HepG2 (cell line): ENCODE measurements at regions not wholly inside any gene's neighbourhood (a gene's known extent, or its start where the extent isn't known, plus 50 kb on each side); places are given as distances from the start of the nearest gene placed in this dataset.

ENCODE experiments used
- ATAC-seq: fragments of 200-7000 bp; cut with Tn5 transposase; 3 replicates; pipeline ENCODE4 v1.9.1; 2020; ENCODE audit warnings: mild to moderate bottlenecking, moderate library complexity
- BruUV-seq: library from RNA; stranded (reverse); fragments of 400-500 nt; replicated peaks from 2 replicates; lab custom pipeline; 2021; lab: Mats Ljungman, UMichigan
- CTCF ChIA-PET: fragments of 300-600 bp; formaldehyde crosslinking; extraction: SDS; loops from one replicate; lab custom pipeline; 2021; ENCODE audit warnings: low total read pairs, inconsistent platforms, low intra/inter-chr PET ratio; lab: Yijun Ruan, JAX
- POLR2A ChIA-PET: fragments of 350-600 bp; sonication (Branson Sonifier 250); formaldehyde crosslinking; loops from one replicate; lab custom pipeline; 2020; ENCODE audit warnings: antibody characterized with exemption, inconsistent platforms; lab: Yijun Ruan, JAX
- DNase-seq: peaks from one replicate; pipeline ENCODE4 v3.0.0-alpha.2; 2015; ENCODE audit warnings: low spot score
- FAIRE-seq: peaks from 3 replicates; lab custom pipeline; 2011; peaks lifted over from hg19 to GRCh38; lab: Jason Lieb, UNC
- H2AFZ ChIP-seq: one replicate; pipeline ENCODE4 v1.6.1; 2011; ENCODE audit warnings: low read length, inconsistent platforms
- H3K27ac ChIP-seq: fragments of 300-600 bp; 3 replicates; pipeline ENCODE4 v1.8.0; 2011; ENCODE audit warnings: mixed run types, mild to moderate bottlenecking, mixed read lengths, low read length, inconsistent platforms; ENCODE audit not compliant: insufficient read depth; ENCODE audit errors: extremely low read length
- H3K27me3 ChIP-seq, 2 experiments: fragments of 200-600 bp in 1 of 2; 2 replicates in 1 of 2; 3 replicates in 1 of 2; pipeline versions ENCODE4 v1.6.0 to v1.8.0; 2011; ENCODE audit warnings: low read length in 2 of 2, mild to moderate bottlenecking in 2 of 2, moderate library complexity in 2 of 2, inconsistent platforms in 1 of 2; ENCODE audit not compliant: insufficient read depth in 2 of 2, control insufficient read depth in 1 of 2
- H3K36me3 ChIP-seq, 2 experiments: fragments of 200-600 bp in 1 of 2; replicated peaks in 1 of 2; 2 replicates in 1 of 2; 3 replicates in 1 of 2; pipeline versions ENCODE4 v1.5.1 to v1.8.0; 2011; ENCODE audit warnings: low read length in 2 of 2, inconsistent platforms in 1 of 2; ENCODE audit not compliant: insufficient read depth in 2 of 2, control insufficient read depth in 1 of 2
- H3K4me1 ChIP-seq: 2 replicates; pipeline ENCODE4 v1.5.1; 2012; ENCODE audit warnings: low read length, inconsistent platforms; ENCODE audit not compliant: insufficient read depth
- H3K4me2 ChIP-seq: 2 replicates; pipeline ENCODE4 v1.6.0; 2011; ENCODE audit warnings: low read depth, low read length, inconsistent platforms
- H3K4me3 ChIP-seq, 3 experiments: fragments of 200-600 bp in 1 of 3; sonication (generic), shearing (Covaris generic) in 1 of 3; replicated peaks in 1 of 3; 2 replicates each; pipeline ENCODE4 v1.5.1; 2011 to 2016; ENCODE audit warnings: low read length in 3 of 3, inconsistent platforms in 2 of 3, low read depth in 2 of 3, mild to moderate bottlenecking in 2 of 3, control low read depth in 1 of 3, mixed read lengths in 1 of 3; ENCODE audit not compliant: insufficient read depth in 1 of 3
- H3K79me2 ChIP-seq: one replicate; pipeline ENCODE4 v1.6.1; 2011; ENCODE audit warnings: low read length, inconsistent platforms; ENCODE audit not compliant: insufficient read depth
- H3K9ac ChIP-seq: 2 replicates; pipeline ENCODE4 v1.6.0; 2011; ENCODE audit warnings: mild to moderate bottlenecking, low read depth, low read length, inconsistent platforms; ENCODE audit not compliant: insufficient read depth
- H3K9me3 ChIP-seq: 2 replicates; pipeline ENCODE4 v1.5.1; 2012; ENCODE audit warnings: mild to moderate bottlenecking, low read length
- H4K20me1 ChIP-seq: 2 replicates; pipeline ENCODE4 v1.6.0; 2011; ENCODE audit warnings: inconsistent platforms, mild to moderate bottlenecking, low read length, moderate library complexity; ENCODE audit not compliant: insufficient read depth
- DMTF1 ChIP-seq: sonication (generic); formaldehyde crosslinking; IDR thresholded peaks from 2 replicates; pipeline ENCODE4 v1.4.0; 2020; ENCODE audit warnings: mild to moderate bottlenecking, missing genetic modification reagents
- E2F2 ChIP-seq: sonication (generic); formaldehyde crosslinking; IDR thresholded peaks from 2 replicates; pipeline ENCODE4 v1.4.0; 2020; ENCODE audit warnings: missing genetic modification reagents, borderline replicate concordance
- MED1 ChIP-seq: sonication (generic); formaldehyde crosslinking; IDR thresholded peaks from 2 replicates; pipeline ENCODE4 v1.4.0; 2020; ENCODE audit warnings: missing genetic modification reagents
- RAD21 ChIP-seq: fragments of 450-650 bp; formaldehyde crosslinking; IDR thresholded peaks from 2 replicates; pipeline ENCODE4 v1.5.0; 2020; ENCODE audit warnings: mild to moderate bottlenecking
- ZZZ3 ChIP-seq: sonication (generic); formaldehyde crosslinking; IDR thresholded peaks from 2 replicates; pipeline ENCODE4 v1.4.0; 2020; ENCODE audit warnings: missing genetic modification reagents, mild to moderate bottlenecking, borderline replicate concordance
- WGBS: methylation state at CpG from one replicate; pipeline ENCODE4 v1.1.6; 2017; ENCODE audit warnings: low lambda C conversion rate; 5-methylcytosine and 5-hydroxymethylcytosine counted together
- in situ Hi-C: cut with HindIII; loops from 2 replicates; pipeline ENCODE4 v1.10.0; 2017; ENCODE audit warnings: low pct_unique_long_range_greater_than_20kb; ENCODE audit not compliant: extremely low pct_ligation_motif_present
- intact Hi-C: fragments of 100-400 bp; cut with micrococcal nuclease; formaldehyde crosslinking; loops from one replicate; pipeline ENCODE4 v1.10.0; 2022; ENCODE audit not compliant: unreplicated experiment

GRCh38 chr9:124206391-124206790 lies 51.4 kb upstream of the NEK6 start:
- H3K4me2 ChIP-seq, result no peak overlapping the region
- no peak for FAIRE-seq
- H3K4me3 ChIP-seq, result no peak overlapping the region
- H3K36me3 ChIP-seq, result no peaks in the 10 kb centered on the region
- H3K27ac ChIP-seq, result no peak overlapping the region
- ATAC-seq, result no peak
- CTCF ChIA-PET, result no interaction called here
- no TSS peak for BruUV-seq
- intact Hi-C loops, result no loop called here
- no peaks in the 10 kb centered on the region for H3K9me3 ChIP-seq
- no peak for DNase-seq
- no peak for TF ChIP-seq DMTF1 (CRISPR knock-in tag)
- TF ChIP-seq MED1 (CRISPR knock-in tag), result no peak
- TF ChIP-seq E2F2 (CRISPR knock-in tag), result no peak
- TF ChIP-seq RAD21 (CRISPR knock-in tag), result no peak
- TF ChIP-seq ZZZ3 (CRISPR knock-in tag), result no peak
- TF ChIP-seq, all 625 proteins: peak for 0
- no peaks in the 10 kb centered on the region for H4K20me1 ChIP-seq
- no peaks in the 10 kb centered on the region for H3K79me2 ChIP-seq
- H3K27me3 ChIP-seq, result peaks cover 0 to 27% of the 10 kb centered on the region in 2 experiments; a peak in 3 of 5 replicates
- POLR2A ChIA-PET, result no interaction called here
- in situ Hi-C loops, result no loop called here
- H3K4me1 ChIP-seq, result peaks cover 10% of the 10 kb centered on the region; the same call in 1 of the 2 replicates
- H2AFZ ChIP-seq, result no peak overlapping the region
- 61% methylated on average over 2 of the region's 2 CpGs for WGBS
- no peak overlapping the region for H3K9ac ChIP-seq
